PFSK-1 (cell line): ENCODE measurements at regions not wholly inside any gene's neighbourhood (a gene's known extent, or its start where the extent isn't known, plus 50 kb on each side); places are given as distances from the start of the nearest gene placed in this dataset.

Experiments
- FOXP2 ChIP-seq: optimal IDR thresholded peaks from 2 replicates; pipeline ENCODE3; 2011; ENCODE audit warnings: borderline replicate concordance, control low read depth, inconsistent platforms; ENCODE audit not compliant: insufficient read depth; ENCODE audit errors: extremely low read length, extremely low read depth
- POLR2AphosphoS5 ChIP-seq: IDR thresholded peaks from 2 replicates; pipeline ENCODE4 v1.6.1; 2012; ENCODE audit warnings: low read depth, mild to moderate bottlenecking, control low read depth, low read length, moderate library complexity
- SIN3A ChIP-seq: IDR thresholded peaks from 2 replicates; pipeline ENCODE4 v1.6.1; 2012; ENCODE audit warnings: mild to moderate bottlenecking, low read length, moderate library complexity, borderline replicate concordance; ENCODE audit not compliant: insufficient read depth
- TAF1 ChIP-seq: IDR thresholded peaks from 2 replicates; pipeline ENCODE4 v1.6.1; 2012; ENCODE audit warnings: low read length, control low read depth, borderline replicate concordance; ENCODE audit not compliant: insufficient read depth
- TF ChIP-seq, protein P1 (sequence below), 2 experiments: IDR thresholded peaks; 2 replicates each; pipeline versions ENCODE4 v1.6.1 to v1.8.0; 2011 to 2012; ENCODE audit warnings: low read depth in 2 of 2, low read length in 2 of 2, control low read depth in 1 of 2, inconsistent platforms in 1 of 2, mild to moderate bottlenecking in 1 of 2, moderate library complexity in 1 of 2; ENCODE audit not compliant: insufficient read depth in 1 of 2

DNA sequence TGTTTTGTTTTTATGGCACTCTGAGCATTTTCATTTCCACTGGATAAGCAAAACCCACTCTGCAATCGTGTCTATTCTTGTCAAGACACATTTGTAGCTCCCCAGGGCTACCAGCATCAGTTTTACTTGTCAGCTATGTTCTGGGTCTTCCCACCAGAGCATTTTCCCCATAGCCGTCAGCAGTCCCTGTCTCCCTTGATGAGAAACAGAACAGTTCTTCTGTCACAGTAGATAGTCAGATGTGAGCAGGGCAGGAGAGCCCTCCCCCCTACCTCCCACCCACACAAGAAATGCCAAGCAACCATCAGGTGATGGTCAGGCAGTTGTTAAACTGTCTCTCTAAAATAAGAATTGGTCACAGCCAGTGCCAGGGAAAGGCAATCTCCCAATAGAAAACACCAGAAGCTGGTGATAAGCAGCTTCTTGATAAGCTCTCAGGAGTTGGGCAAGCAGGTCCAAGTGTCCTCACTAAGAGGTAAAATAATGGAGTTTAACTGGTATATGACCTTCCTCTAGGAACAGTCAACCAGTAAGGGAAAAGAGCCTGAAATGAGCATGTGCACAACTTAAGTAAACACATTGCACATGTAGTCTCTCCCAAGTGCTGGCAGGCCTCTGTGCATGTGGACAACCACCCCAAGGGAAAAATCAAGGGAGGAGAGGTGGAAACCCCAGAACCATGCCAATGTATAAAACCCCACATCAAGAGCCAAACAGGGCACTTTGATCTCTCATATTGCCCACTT lies 208.2 kb downstream of the S1PR1 start:
- no peak for TF ChIP-seq TAF1
- TF ChIP-seq FOXP2 = no peak
- TF ChIP-seq POLR2AphosphoS5 = no peak
- TF ChIP-seq SIN3A = no peak
- TF ChIP-seq, protein P1, sequence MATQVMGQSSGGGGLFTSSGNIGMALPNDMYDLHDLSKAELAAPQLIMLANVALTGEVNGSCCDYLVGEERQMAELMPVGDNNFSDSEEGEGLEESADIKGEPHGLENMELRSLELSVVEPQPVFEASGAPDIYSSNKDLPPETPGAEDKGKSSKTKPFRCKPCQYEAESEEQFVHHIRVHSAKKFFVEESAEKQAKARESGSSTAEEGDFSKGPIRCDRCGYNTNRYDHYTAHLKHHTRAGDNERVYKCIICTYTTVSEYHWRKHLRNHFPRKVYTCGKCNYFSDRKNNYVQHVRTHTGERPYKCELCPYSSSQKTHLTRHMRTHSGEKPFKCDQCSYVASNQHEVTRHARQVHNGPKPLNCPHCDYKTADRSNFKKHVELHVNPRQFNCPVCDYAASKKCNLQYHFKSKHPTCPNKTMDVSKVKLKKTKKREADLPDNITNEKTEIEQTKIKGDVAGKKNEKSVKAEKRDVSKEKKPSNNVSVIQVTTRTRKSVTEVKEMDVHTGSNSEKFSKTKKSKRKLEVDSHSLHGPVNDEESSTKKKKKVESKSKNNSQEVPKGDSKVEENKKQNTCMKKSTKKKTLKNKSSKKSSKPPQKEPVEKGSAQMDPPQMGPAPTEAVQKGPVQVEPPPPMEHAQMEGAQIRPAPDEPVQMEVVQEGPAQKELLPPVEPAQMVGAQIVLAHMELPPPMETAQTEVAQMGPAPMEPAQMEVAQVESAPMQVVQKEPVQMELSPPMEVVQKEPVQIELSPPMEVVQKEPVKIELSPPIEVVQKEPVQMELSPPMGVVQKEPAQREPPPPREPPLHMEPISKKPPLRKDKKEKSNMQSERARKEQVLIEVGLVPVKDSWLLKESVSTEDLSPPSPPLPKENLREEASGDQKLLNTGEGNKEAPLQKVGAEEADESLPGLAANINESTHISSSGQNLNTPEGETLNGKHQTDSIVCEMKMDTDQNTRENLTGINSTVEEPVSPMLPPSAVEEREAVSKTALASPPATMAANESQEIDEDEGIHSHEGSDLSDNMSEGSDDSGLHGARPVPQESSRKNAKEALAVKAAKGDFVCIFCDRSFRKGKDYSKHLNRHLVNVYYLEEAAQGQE (IDR thresholded peaks at IDR 0.05; ENCODE audit: insufficient read depth in 1 of 2, low read depth in 2 of 2, low read length in 2 of 2) = no peak

DNA sequence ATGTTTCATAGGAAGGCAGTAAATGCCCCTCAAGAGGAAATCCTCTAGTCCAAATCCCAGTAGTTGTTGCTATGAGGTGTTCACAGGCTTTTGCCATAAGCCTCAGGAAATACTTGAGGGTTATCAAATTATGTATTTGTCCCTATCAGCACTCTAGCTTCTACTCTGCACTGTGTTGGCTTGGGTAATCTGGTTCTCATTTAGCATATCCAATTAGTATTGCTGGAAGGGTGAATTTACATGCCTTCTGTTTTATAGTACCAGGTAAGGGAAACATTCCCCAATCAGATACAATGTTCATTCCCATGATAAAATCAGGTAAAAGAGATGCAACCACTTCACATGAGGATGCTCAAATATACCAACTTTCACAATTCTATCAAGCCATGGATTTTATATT lies 211.2 kb downstream of the S1PR1 start:
- TF ChIP-seq, protein P1 (IDR thresholded peaks at IDR 0.05; ENCODE audit: insufficient read depth in 1 of 2, low read depth in 2 of 2, low read length in 2 of 2) = no peak
- TF ChIP-seq TAF1 (no peak), SIN3A (no peak), POLR2AphosphoS5 (no peak), FOXP2 (no peak)

DNA sequence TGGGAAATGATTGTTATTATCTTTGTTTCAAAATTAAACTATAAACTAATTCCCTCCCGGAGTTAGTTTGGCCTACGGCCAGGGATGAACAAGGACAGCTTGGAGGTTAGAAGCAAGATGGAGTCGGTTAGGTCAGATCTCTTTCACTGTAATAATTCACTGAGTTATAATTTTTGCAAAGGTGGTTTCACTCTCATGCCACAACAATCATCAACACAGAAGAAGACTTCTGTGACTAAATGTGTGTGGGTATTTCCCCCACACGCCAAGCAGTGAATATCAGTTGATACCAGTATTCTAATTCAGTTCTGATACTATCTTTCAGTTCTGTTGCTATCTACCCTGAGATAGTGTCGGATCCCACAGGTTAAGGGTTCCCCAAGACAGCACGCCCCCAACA lies 215.1 kb downstream of the S1PR1 start:
- TF ChIP-seq POLR2AphosphoS5 = no peak
- TF ChIP-seq SIN3A = no peak
- no peak for TF ChIP-seq TAF1
- TF ChIP-seq FOXP2 = no peak
- TF ChIP-seq, protein P1 (IDR thresholded peaks at IDR 0.05; ENCODE audit: insufficient read depth in 1 of 2, low read depth in 2 of 2, low read length in 2 of 2) = no peak

DNA sequence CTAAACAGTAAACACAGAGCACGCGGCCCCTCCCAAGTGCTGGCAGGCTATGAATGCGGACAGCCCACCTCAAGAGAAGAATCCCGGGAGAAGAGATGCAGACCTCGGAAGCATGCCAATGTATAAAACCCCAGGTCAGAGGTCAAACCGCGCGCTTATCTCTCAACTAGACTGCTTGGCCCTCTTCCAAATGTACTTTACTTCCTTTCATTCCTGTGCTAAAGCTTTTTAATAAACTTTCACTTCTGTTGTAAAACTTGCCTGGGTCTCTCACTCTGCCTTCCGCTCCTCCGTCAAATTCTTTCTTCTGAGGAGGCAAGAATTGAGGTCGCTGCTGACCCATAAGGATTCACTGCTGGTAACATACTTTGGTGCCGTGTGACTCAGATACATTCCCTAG lies 216.0 kb downstream of the S1PR1 start:
- TF ChIP-seq SIN3A (no peak), FOXP2 (no peak), TAF1 (no peak)
- TF ChIP-seq, protein P1 (IDR thresholded peaks at IDR 0.05; ENCODE audit: insufficient read depth in 1 of 2, low read depth in 2 of 2, low read length in 2 of 2) = no peak

DNA sequence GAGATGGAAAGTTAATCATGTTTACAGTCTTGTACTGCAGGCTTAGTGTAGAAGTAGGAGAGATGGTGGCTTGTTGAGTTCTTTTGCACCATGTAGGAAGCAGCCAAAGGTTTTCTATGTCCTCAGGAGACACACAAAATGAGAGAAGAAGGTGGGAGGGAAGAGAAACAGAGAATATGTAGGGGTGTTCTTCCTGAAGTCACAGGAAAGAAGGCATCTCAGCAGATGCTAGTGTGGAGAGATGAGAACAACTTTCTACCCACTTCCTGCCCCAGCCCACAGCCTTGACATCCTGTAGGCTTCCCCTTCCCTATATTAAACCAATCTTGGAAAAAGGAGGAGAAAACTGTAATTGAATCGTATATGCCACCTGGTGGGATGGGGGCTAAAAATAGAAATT lies 217.0 kb downstream of the S1PR1 start:
- no peak for TF ChIP-seq SIN3A
- no peak for TF ChIP-seq POLR2AphosphoS5
- TF ChIP-seq FOXP2 = no peak
- TF ChIP-seq TAF1 = no peak
- TF ChIP-seq, protein P1 (IDR thresholded peaks at IDR 0.05; ENCODE audit: insufficient read depth in 1 of 2, low read depth in 2 of 2, low read length in 2 of 2) = no peak
